ENCODE measurements at regions not wholly inside any gene's neighbourhood (a gene's known extent, or its start where the extent isn't known, plus 50 kb on each side); places are given as distances from the start of the nearest gene placed in this dataset.
A peak's percentile ranks its signal among the peaks of the same experiment; 100 is the strongest.
"Not testable (repeated sequence)": the region's sequence is repeated elsewhere in the genome, so short reads cannot be mapped to it uniquely, and the experiment has no call there.

- H3K36me3 ChIP-seq; H3K4me3 ChIP-seq; H3K4me1 ChIP-seq; H3K27me3 ChIP-seq (ENCODE audit: low read depth); ATAC-seq; intact Hi-C loops (cut with DNase I); H3K9me3 ChIP-seq; H3K27ac ChIP-seq: not testable (repeated sequence)
- peak; percentile 26 for DNase-seq
Measured at GRCh38 chr1:143424491-143425032, 547.2 kb downstream of the FAM72C start.

- H3K27me3 ChIP-seq (ENCODE audit: low read depth); H3K4me1 ChIP-seq; H3K36me3 ChIP-seq; intact Hi-C loops (cut with DNase I); H3K9me3 ChIP-seq; ATAC-seq; H3K27ac ChIP-seq; DNase-seq; H3K4me3 ChIP-seq: not testable (repeated sequence)
Measured at GRCh38 chr1:143423832-143424231, 548.0 kb downstream of the FAM72C start.

- H3K4me3 ChIP-seq; ATAC-seq; H3K27ac ChIP-seq; DNase-seq; H3K27me3 ChIP-seq (ENCODE audit: low read depth); H3K9me3 ChIP-seq; H3K36me3 ChIP-seq; H3K4me1 ChIP-seq; intact Hi-C loops (cut with DNase I): not testable (repeated sequence)
Measured at GRCh38 chr1:143421290-143421689, 550.5 kb downstream of the FAM72C start.

Measured in lower lobe of right lung (tissue), 2 donors.